HEK293 (cell line): ENCODE measurements at regions not wholly inside any gene's neighbourhood (a gene's known extent, or its start where the extent isn't known, plus 50 kb on each side); places are given as distances from the start of the nearest gene placed in this dataset.

Source experiments
- GLI4 ChIP-seq: fragments of 450-650 bp; formaldehyde crosslinking; IDR thresholded peaks from 2 replicates; pipeline ENCODE4 v1.5.1; 2016; ENCODE audit warnings: missing biosample characterization, missing genetic modification characterization
- HOXC10 ChIP-seq: sonication (generic); formaldehyde crosslinking; IDR thresholded peaks from 2 replicates; pipeline ENCODE4 v1.8.1; 2023; ENCODE audit warnings: mild to moderate bottlenecking, missing genetic modification reagents
- KLF1 ChIP-seq: fragments of 450-650 bp; formaldehyde crosslinking; IDR thresholded peaks from 2 replicates; pipeline ENCODE4 v1.5.1; 2016; ENCODE audit warnings: missing biosample characterization, missing genetic modification characterization
- MYNN ChIP-seq: fragments of 450-650 bp; formaldehyde crosslinking; IDR thresholded peaks from 2 replicates; pipeline ENCODE4 v1.5.1; 2016; ENCODE audit warnings: missing biosample characterization, missing genetic modification characterization, borderline replicate concordance
- OVOL3 ChIP-seq: fragments of 450-650 bp; formaldehyde crosslinking; IDR thresholded peaks from 2 replicates; pipeline ENCODE4 v1.5.1; 2016; ENCODE audit warnings: missing biosample characterization, missing genetic modification characterization
- SP7 ChIP-seq: fragments of 450-650 bp; formaldehyde crosslinking; IDR thresholded peaks from 2 replicates; pipeline ENCODE4 v1.5.1; 2016; ENCODE audit warnings: missing biosample characterization, missing genetic modification characterization
- ZEB2 ChIP-seq: fragments of 450-650 bp; formaldehyde crosslinking; IDR thresholded peaks from 2 replicates; pipeline ENCODE4 v1.5.1; 2016; ENCODE audit warnings: missing biosample characterization, missing genetic modification characterization
- ZIC2 ChIP-seq: fragments of 450-650 bp; formaldehyde crosslinking; IDR thresholded peaks from 2 replicates; pipeline ENCODE4 v1.5.1; 2016; ENCODE audit warnings: missing biosample characterization, missing genetic modification characterization
- ZNF133 ChIP-seq: fragments of 450-650 bp; formaldehyde crosslinking; IDR thresholded peaks from 2 replicates; pipeline ENCODE4 v1.5.1; 2016; ENCODE audit warnings: missing biosample characterization, missing genetic modification characterization
- ZNF155 ChIP-seq: fragments of 450-650 bp; formaldehyde crosslinking; IDR thresholded peaks from 2 replicates; pipeline ENCODE4 v1.5.1; 2016; ENCODE audit warnings: missing biosample characterization, missing genetic modification characterization
- ZNF175 ChIP-seq: fragments of 450-650 bp; formaldehyde crosslinking; IDR thresholded peaks from 2 replicates; pipeline ENCODE4 v1.5.1; 2016; ENCODE audit warnings: missing biosample characterization, missing genetic modification characterization
- ZNF223 ChIP-seq: fragments of 450-650 bp; formaldehyde crosslinking; IDR thresholded peaks from 2 replicates; pipeline ENCODE4 v1.5.1; 2016; ENCODE audit warnings: missing biosample characterization, missing genetic modification characterization
- ZNF394 ChIP-seq: fragments of 450-650 bp; formaldehyde crosslinking; IDR thresholded peaks from 2 replicates; pipeline ENCODE4 v1.5.1; 2016; ENCODE audit warnings: missing biosample characterization, missing genetic modification characterization, mild to moderate bottlenecking, moderate library complexity, borderline replicate concordance
- ZNF473 ChIP-seq: fragments of 450-650 bp; formaldehyde crosslinking; IDR thresholded peaks from 2 replicates; pipeline ENCODE4 v1.5.1; 2017; ENCODE audit warnings: missing biosample characterization, missing genetic modification characterization
- ZNF48 ChIP-seq: fragments of 450-650 bp; formaldehyde crosslinking; IDR thresholded peaks from 2 replicates; pipeline ENCODE4 v1.5.1; 2016; ENCODE audit warnings: missing biosample characterization, missing genetic modification characterization
- ZNF654 ChIP-seq: fragments of 450-650 bp; formaldehyde crosslinking; IDR thresholded peaks from 2 replicates; pipeline ENCODE4 v1.5.1; 2016; ENCODE audit warnings: low read depth, missing biosample characterization, missing genetic modification characterization
- ZNF658 ChIP-seq: fragments of 450-650 bp; formaldehyde crosslinking; IDR thresholded peaks from 2 replicates; pipeline ENCODE4; 2016; ENCODE audit warnings: missing biosample characterization, missing genetic modification characterization
- ZNF660 ChIP-seq: fragments of 450-650 bp; IDR thresholded peaks from 2 replicates; pipeline ENCODE4 v1.5.1; 2018; ENCODE audit warnings: missing biosample characterization, mild to moderate bottlenecking, missing genetic modification characterization
- ZNF664 ChIP-seq: fragments of 450-650 bp; formaldehyde crosslinking; IDR thresholded peaks from 2 replicates; pipeline ENCODE4 v1.5.1; 2016; ENCODE audit warnings: missing biosample characterization, missing genetic modification characterization
- ZNF776 ChIP-seq: fragments of 450-650 bp; formaldehyde crosslinking; IDR thresholded peaks from 2 replicates; pipeline ENCODE4 v1.5.0; 2017; ENCODE audit warnings: missing biosample characterization, missing genetic modification characterization, borderline replicate concordance
- ZSCAN16 ChIP-seq: fragments of 450-650 bp; formaldehyde crosslinking; IDR thresholded peaks from 2 replicates; pipeline ENCODE4 v1.5.1; 2016; ENCODE audit warnings: missing biosample characterization, missing genetic modification characterization
- ZSCAN30 ChIP-seq: fragments of 450-650 bp; IDR thresholded peaks from 2 replicates; pipeline ENCODE4 v1.5.1; 2018; ENCODE audit warnings: missing biosample characterization, mild to moderate bottlenecking, missing genetic modification characterization, moderate library complexity
- ZSCAN5A ChIP-seq: fragments of 450-650 bp; formaldehyde crosslinking; IDR thresholded peaks from 2 replicates; pipeline ENCODE4 v1.5.1; 2016; ENCODE audit warnings: missing biosample characterization, missing genetic modification characterization
- TF ChIP-seq, protein P1 (sequence below): fragments of 450-650 bp; formaldehyde crosslinking; IDR thresholded peaks from 2 replicates; pipeline ENCODE4 v1.5.1; 2016; ENCODE audit warnings: missing biosample characterization, missing genetic modification characterization
- TF ChIP-seq, protein P2 (sequence below): fragments of 450-650 bp; formaldehyde crosslinking; IDR thresholded peaks from 2 replicates; pipeline ENCODE4 v1.5.1; 2016; ENCODE audit warnings: missing biosample characterization, missing genetic modification characterization

DNA sequence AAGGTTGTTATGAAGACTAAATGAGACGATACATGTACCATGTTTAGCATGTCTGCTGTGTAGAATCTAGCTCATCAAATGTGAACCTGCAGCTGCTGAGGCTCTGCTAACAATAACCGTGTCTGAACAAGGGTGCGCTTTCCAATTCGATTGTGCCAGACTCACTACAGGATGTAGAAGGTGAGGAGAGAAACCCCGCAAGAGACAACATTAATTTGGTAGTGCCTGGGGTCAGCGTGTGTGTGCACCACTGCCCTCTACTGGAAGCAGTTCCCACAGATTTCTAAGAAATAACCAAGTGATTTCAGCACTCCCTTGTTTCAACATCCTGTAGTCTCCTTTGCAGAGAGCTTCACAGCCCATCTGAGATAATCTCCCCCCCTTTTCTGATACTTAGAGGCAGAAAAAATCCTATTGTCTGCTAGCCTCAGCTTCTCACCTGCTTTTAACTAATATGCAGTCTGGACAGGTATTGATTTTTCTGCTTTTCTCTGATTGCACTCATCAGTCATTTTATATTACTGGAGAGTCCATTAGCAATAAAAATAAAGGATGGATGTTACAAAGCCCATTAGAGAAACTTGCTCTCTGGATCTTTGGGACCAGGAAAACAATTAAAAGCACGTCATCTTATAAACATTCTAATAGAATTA, 96.7 kb upstream of the BACH2 start (continued):
- peak; percentile 77 for TF ChIP-seq ZNF664 (tag by site-specific recombination)
- no peak for TF ChIP-seq OVOL3 (tag by site-specific recombination)
- TF ChIP-seq, protein P1, sequence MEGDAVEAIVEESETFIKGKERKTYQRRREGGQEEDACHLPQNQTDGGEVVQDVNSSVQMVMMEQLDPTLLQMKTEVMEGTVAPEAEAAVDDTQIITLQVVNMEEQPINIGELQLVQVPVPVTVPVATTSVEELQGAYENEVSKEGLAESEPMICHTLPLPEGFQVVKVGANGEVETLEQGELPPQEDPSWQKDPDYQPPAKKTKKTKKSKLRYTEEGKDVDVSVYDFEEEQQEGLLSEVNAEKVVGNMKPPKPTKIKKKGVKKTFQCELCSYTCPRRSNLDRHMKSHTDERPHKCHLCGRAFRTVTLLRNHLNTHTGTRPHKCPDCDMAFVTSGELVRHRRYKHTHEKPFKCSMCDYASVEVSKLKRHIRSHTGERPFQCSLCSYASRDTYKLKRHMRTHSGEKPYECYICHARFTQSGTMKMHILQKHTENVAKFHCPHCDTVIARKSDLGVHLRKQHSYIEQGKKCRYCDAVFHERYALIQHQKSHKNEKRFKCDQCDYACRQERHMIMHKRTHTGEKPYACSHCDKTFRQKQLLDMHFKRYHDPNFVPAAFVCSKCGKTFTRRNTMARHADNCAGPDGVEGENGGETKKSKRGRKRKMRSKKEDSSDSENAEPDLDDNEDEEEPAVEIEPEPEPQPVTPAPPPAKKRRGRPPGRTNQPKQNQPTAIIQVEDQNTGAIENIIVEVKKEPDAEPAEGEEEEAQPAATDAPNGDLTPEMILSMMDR, result peak; percentile 63; the same call in 1 of the 2 replicates
- TF ChIP-seq, protein P2, sequence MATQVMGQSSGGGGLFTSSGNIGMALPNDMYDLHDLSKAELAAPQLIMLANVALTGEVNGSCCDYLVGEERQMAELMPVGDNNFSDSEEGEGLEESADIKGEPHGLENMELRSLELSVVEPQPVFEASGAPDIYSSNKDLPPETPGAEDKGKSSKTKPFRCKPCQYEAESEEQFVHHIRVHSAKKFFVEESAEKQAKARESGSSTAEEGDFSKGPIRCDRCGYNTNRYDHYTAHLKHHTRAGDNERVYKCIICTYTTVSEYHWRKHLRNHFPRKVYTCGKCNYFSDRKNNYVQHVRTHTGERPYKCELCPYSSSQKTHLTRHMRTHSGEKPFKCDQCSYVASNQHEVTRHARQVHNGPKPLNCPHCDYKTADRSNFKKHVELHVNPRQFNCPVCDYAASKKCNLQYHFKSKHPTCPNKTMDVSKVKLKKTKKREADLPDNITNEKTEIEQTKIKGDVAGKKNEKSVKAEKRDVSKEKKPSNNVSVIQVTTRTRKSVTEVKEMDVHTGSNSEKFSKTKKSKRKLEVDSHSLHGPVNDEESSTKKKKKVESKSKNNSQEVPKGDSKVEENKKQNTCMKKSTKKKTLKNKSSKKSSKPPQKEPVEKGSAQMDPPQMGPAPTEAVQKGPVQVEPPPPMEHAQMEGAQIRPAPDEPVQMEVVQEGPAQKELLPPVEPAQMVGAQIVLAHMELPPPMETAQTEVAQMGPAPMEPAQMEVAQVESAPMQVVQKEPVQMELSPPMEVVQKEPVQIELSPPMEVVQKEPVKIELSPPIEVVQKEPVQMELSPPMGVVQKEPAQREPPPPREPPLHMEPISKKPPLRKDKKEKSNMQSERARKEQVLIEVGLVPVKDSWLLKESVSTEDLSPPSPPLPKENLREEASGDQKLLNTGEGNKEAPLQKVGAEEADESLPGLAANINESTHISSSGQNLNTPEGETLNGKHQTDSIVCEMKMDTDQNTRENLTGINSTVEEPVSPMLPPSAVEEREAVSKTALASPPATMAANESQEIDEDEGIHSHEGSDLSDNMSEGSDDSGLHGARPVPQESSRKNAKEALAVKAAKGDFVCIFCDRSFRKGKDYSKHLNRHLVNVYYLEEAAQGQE (tag by site-specific recombination), result peak; percentile 38; the same call in 1 of the 2 replicates
- TF ChIP-seq ZNF660 (tag by site-specific recombination), result peak; percentile 67; the same call in 1 of the 2 replicates
- TF ChIP-seq ZNF394, result 0 out of 2 replicates have a peak, but pooled peaks have one; percentile 19
- TF ChIP-seq ZNF175 (tag by site-specific recombination), result no peak
- no peak for TF ChIP-seq ZNF776 (tag by site-specific recombination)
- TF ChIP-seq HOXC10 (CRISPR knock-in tag), result no peak
- no peak for TF ChIP-seq ZNF155 (tag by site-specific recombination)
- TF ChIP-seq ZIC2 (tag by site-specific recombination), result no peak
- TF ChIP-seq ZEB2 (tag by site-specific recombination), result peak; percentile 65
- no peak for TF ChIP-seq ZNF133 (tag by site-specific recombination)
- no peak for TF ChIP-seq KLF1
- TF ChIP-seq ZNF223, result no peak
- TF ChIP-seq ZNF654 (tag by site-specific recombination), result peak; percentile 77
- TF ChIP-seq ZNF658 (tag by site-specific recombination), result no peak
- no peak for TF ChIP-seq ZNF48 (tag by site-specific recombination)
- no peak for TF ChIP-seq GLI4 (tag by site-specific recombination)
- TF ChIP-seq ZSCAN16, result 0 out of 2 replicates have a peak, but pooled peaks have one; percentile 57
- no peak for TF ChIP-seq ZNF473 (tag by site-specific recombination)
- TF ChIP-seq ZSCAN30 (tag by site-specific recombination), result 0 out of 2 replicates have a peak, but pooled peaks have one; percentile 31
- 0 out of 2 replicates have a peak, but pooled peaks have one; percentile 13 for TF ChIP-seq SP7 (tag by site-specific recombination)
- TF ChIP-seq ZSCAN5A (tag by site-specific recombination), result no peak
- no peak for TF ChIP-seq MYNN (tag by site-specific recombination)
